ENCODE measurements at regions not wholly inside any gene's neighbourhood (a gene's known extent, or its start where the extent isn't known, plus 50 kb on each side); places are given as distances from the start of the nearest gene placed in this dataset.
"Not testable (repeated sequence)": the region's sequence is repeated elsewhere in the genome, so short reads cannot be mapped to it uniquely, and the experiment has no call there.

GRCh38 chr1:214095896-214096295 is 108.1 kb downstream of the PROX1 start:
- H3K9me3 ChIP-seq (ENCODE audit: control insufficient read depth, low read length); H3K9ac ChIP-seq (ENCODE audit: low read length); H3K4me1 ChIP-seq (ENCODE audit: control insufficient read depth, insufficient read depth, low read length); H3K36me3 ChIP-seq (ENCODE audit: control insufficient read depth, insufficient read depth, low read length); H3K4me3 ChIP-seq (ENCODE audit: low read length); H3K27me3 ChIP-seq (ENCODE audit: control insufficient read depth, insufficient read depth, low read length): not testable (repeated sequence)

DNA sequence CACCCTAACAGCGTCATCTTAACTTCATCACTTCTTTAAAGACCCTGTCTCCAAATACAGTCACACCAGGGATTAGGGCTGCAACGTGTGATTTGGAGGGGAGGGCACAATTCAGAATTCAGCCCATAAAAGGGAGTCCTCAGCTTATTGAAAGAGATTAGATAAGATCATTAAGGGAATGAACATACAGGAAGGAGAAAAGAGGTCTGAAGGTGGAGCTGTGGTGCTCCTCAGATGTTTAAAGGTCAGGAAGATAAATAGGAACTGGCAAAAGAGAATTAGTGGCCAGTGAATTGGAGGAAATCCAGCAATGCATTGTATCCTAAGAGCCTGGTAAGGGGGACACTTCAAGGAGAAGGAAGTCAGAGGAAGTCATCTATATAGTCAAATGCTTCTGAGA is 113.5 kb downstream of the PROX1 start:
- no peaks in the 10 kb centered on the region for H3K9me3 ChIP-seq (ENCODE audit: control insufficient read depth, low read length)
- no peak overlapping the region for H3K9ac ChIP-seq (ENCODE audit: low read length)
- no peak overlapping the region for H3K4me3 ChIP-seq (ENCODE audit: low read length)
- H3K4me1 ChIP-seq (ENCODE audit: control insufficient read depth, insufficient read depth, low read length) = no peaks in the 10 kb centered on the region
- no peaks in the 10 kb centered on the region for H3K27me3 ChIP-seq (ENCODE audit: control insufficient read depth, insufficient read depth, low read length)
- H3K36me3 ChIP-seq (ENCODE audit: control insufficient read depth, insufficient read depth, low read length) = no peaks in the 10 kb centered on the region

- Histone ChIP-seq H3K4me3 (ENCODE audit: low read length) (no peak overlapping the region), H3K9me3 (ENCODE audit: control insufficient read depth, low read length) (no peaks in the 10 kb centered on the region), H3K4me1 (ENCODE audit: control insufficient read depth, insufficient read depth, low read length) (no peaks in the 10 kb centered on the region), H3K36me3 (ENCODE audit: control insufficient read depth, insufficient read depth, low read length) (no peaks in the 10 kb centered on the region), H3K9ac (ENCODE audit: low read length) (no peak overlapping the region), H3K27me3 (ENCODE audit: control insufficient read depth, insufficient read depth, low read length) (no peaks in the 10 kb centered on the region)
Measured at GRCh38 chr1:214101828-214102227, 114.1 kb downstream of the PROX1 start.

- Histone ChIP-seq H3K9ac (ENCODE audit: low read length) (no peak overlapping the region), H3K36me3 (ENCODE audit: control insufficient read depth, insufficient read depth, low read length) (no peaks in the 10 kb centered on the region), H3K27me3 (ENCODE audit: control insufficient read depth, insufficient read depth, low read length) (no peaks in the 10 kb centered on the region), H3K4me1 (ENCODE audit: control insufficient read depth, insufficient read depth, low read length) (no peaks in the 10 kb centered on the region), H3K4me3 (ENCODE audit: low read length) (no peak overlapping the region), H3K9me3 (ENCODE audit: control insufficient read depth, low read length) (no peaks in the 10 kb centered on the region)
Measured at GRCh38 chr1:214102907-214103306, 115.1 kb downstream of the PROX1 start.

DNA sequence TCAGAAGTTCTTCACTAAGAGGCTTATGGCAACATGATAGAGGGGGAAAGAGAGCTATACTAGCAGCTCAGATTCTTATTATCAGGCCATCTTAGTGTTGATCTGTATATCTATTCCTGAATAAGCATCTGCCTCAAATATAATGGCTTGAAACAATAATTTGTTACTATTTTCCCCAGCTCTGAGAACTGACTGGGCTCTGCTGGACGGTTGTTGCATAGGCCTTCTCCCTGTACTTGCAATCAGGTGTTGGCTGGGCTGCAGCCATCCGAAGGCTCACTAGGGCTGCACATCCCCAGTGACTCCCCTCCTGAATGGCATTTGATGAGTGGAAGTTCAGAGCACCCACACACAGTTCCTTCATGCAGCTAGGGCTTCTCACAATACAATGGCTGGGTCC is 116.0 kb downstream of the PROX1 start:
- Histone ChIP-seq H3K4me1 (ENCODE audit: control insufficient read depth, insufficient read depth, low read length) (no peaks in the 10 kb centered on the region), H3K36me3 (ENCODE audit: control insufficient read depth, insufficient read depth, low read length) (no peaks in the 10 kb centered on the region), H3K9ac (ENCODE audit: low read length) (no peak overlapping the region), H3K4me3 (ENCODE audit: low read length) (no peak overlapping the region), H3K9me3 (ENCODE audit: control insufficient read depth, low read length) (no peaks in the 10 kb centered on the region), H3K27me3 (ENCODE audit: control insufficient read depth, insufficient read depth, low read length) (no peaks in the 10 kb centered on the region)

GRCh38 chr1:214106375-214106774 is 118.6 kb downstream of the PROX1 start:
- H3K27me3 ChIP-seq (ENCODE audit: control insufficient read depth, insufficient read depth, low read length) = no peaks in the 10 kb centered on the region
- H3K9ac ChIP-seq (ENCODE audit: low read length) = no peak overlapping the region
- no peaks in the 10 kb centered on the region for H3K9me3 ChIP-seq (ENCODE audit: control insufficient read depth, low read length)
- H3K4me1 ChIP-seq (ENCODE audit: control insufficient read depth, insufficient read depth, low read length) = no peaks in the 10 kb centered on the region
- no peak overlapping the region for H3K4me3 ChIP-seq (ENCODE audit: low read length)
- no peaks in the 10 kb centered on the region for H3K36me3 ChIP-seq (ENCODE audit: control insufficient read depth, insufficient read depth, low read length)

GRCh38 chr1:214107322-214108096 is 119.7 kb downstream of the PROX1 start:
- H3K4me1 ChIP-seq (ENCODE audit: control insufficient read depth, insufficient read depth, low read length) = no peaks in the 10 kb centered on the region
- no peak overlapping the region for H3K4me3 ChIP-seq (ENCODE audit: low read length)
- H3K36me3 ChIP-seq (ENCODE audit: control insufficient read depth, insufficient read depth, low read length) = no peaks in the 10 kb centered on the region
- H3K27me3 ChIP-seq (ENCODE audit: control insufficient read depth, insufficient read depth, low read length) = no peaks in the 10 kb centered on the region
- H3K9me3 ChIP-seq (ENCODE audit: control insufficient read depth, low read length) = no peaks in the 10 kb centered on the region
- H3K9ac ChIP-seq (ENCODE audit: low read length) = peak overlapping the region; percentile 12

DNA sequence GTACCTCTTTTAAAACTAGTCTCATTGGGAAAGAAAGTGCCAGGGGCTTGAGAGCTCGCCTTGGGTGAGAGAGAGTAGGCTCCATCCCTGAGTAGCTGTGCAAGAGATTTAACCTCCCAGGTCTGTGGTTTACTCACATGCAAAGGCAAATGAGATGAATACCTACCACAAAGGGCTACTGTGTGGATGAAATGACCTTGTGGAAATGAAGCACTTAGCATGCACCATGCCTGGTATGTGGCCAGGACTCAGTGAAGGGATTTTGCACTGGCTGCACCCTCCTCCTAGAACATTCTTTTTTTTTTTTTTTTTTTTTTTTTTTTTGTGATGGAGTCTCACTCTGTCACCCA is 120.3 kb downstream of the PROX1 start:
- H3K36me3 ChIP-seq (ENCODE audit: control insufficient read depth, insufficient read depth, low read length) = no peaks in the 10 kb centered on the region
- H3K4me1 ChIP-seq (ENCODE audit: control insufficient read depth, insufficient read depth, low read length) = no peaks in the 10 kb centered on the region
- H3K9me3 ChIP-seq (ENCODE audit: control insufficient read depth, low read length) = no peaks in the 10 kb centered on the region
- H3K4me3 ChIP-seq (ENCODE audit: low read length) = no peak overlapping the region
- no peak overlapping the region for H3K9ac ChIP-seq (ENCODE audit: low read length)
- H3K27me3 ChIP-seq (ENCODE audit: control insufficient read depth, insufficient read depth, low read length) = no peaks in the 10 kb centered on the region

GRCh38 chr1:214111796-214112195 is 124.0 kb downstream of the PROX1 start:
- Histone ChIP-seq H3K4me3 (ENCODE audit: low read length) (no peak overlapping the region), H3K9ac (ENCODE audit: low read length) (no peak overlapping the region), H3K9me3 (ENCODE audit: control insufficient read depth, low read length) (no peaks in the 10 kb centered on the region), H3K27me3 (ENCODE audit: control insufficient read depth, insufficient read depth, low read length) (no peaks in the 10 kb centered on the region), H3K4me1 (ENCODE audit: control insufficient read depth, insufficient read depth, low read length) (no peaks in the 10 kb centered on the region), H3K36me3 (ENCODE audit: control insufficient read depth, insufficient read depth, low read length) (no peaks in the 10 kb centered on the region)

DNA sequence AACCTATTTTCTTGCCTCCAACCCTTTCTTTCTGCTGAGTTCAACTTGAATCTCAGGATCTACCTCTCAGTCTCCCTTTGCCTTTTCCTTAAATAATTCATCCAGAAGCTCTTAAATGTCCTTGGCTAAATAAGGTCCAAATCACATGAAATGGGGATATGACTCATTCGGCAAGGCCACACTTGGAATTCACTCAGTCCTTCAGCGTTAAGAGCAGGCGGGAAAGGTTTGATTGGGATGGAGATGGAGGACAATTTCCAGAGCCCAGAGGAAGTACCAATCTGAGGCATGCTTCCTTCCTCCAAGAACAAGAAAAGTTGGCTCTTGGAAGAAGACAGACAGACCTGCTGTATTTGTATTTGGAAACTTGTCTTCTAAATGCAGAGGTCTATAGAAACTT is 128.5 kb downstream of the PROX1 start:
- Histone ChIP-seq H3K36me3 (ENCODE audit: control insufficient read depth, insufficient read depth, low read length) (no peaks in the 10 kb centered on the region), H3K9ac (ENCODE audit: low read length) (no peak overlapping the region), H3K27me3 (ENCODE audit: control insufficient read depth, insufficient read depth, low read length) (no peaks in the 10 kb centered on the region), H3K4me1 (ENCODE audit: control insufficient read depth, insufficient read depth, low read length) (no peaks in the 10 kb centered on the region), H3K9me3 (ENCODE audit: control insufficient read depth, low read length) (no peaks in the 10 kb centered on the region), H3K4me3 (ENCODE audit: low read length) (no peak overlapping the region)

DNA sequence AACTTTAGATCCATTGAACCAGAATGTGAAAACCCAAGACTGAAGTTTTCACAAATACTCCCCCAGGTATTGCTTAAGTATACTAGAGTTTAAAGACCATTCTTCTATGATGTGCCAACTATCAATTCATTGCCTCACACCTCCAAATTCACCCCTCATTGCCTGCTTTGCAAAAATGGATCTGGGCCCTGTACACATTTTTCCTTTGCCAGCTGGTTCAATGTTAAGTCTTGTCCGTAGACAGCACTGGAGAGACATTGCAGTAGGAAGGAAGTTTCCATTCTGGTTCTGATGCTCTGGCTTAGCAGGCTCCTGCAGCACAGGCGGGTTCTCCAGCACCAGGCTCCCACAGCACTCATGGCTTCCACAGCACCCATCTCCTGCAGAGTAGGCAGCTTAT is 130.0 kb downstream of the PROX1 start:
- Histone ChIP-seq H3K36me3 (ENCODE audit: control insufficient read depth, insufficient read depth, low read length) (no peaks in the 10 kb centered on the region), H3K4me3 (ENCODE audit: low read length) (no peak overlapping the region), H3K4me1 (ENCODE audit: control insufficient read depth, insufficient read depth, low read length) (no peaks in the 10 kb centered on the region), H3K27me3 (ENCODE audit: control insufficient read depth, insufficient read depth, low read length) (no peaks in the 10 kb centered on the region), H3K9me3 (ENCODE audit: control insufficient read depth, low read length) (no peaks in the 10 kb centered on the region), H3K9ac (ENCODE audit: low read length) (no peak overlapping the region)

DNA sequence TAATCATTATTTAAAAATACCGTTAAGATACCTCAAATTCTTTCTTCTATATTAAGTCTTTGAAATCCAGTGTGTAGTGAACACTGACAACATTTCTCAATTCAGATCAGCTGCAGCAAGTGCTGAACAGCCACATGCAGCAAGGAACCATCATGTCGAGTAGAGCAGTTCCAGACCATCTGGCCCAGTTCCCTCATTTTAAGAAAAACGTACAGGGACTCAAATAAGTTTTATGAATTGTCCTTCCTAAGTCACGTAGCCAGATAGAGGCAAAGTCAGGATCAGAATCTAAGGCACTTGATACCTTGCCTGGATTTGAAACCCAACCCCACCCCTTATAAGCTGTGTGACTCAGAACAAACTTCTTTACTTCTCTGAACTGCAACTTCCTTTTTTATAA is 132.4 kb downstream of the PROX1 start:
- Histone ChIP-seq H3K4me1 (ENCODE audit: control insufficient read depth, insufficient read depth, low read length) (no peaks in the 10 kb centered on the region), H3K27me3 (ENCODE audit: control insufficient read depth, insufficient read depth, low read length) (no peaks in the 10 kb centered on the region), H3K4me3 (ENCODE audit: low read length) (no peak overlapping the region), H3K9me3 (ENCODE audit: control insufficient read depth, low read length) (no peaks in the 10 kb centered on the region), H3K36me3 (ENCODE audit: control insufficient read depth, insufficient read depth, low read length) (no peaks in the 10 kb centered on the region), H3K9ac (ENCODE audit: low read length) (no peak overlapping the region)

GRCh38 chr1:214120951-214121350 is 133.2 kb downstream of the PROX1 start:
- Histone ChIP-seq H3K27me3 (ENCODE audit: control insufficient read depth, insufficient read depth, low read length) (no peaks in the 10 kb centered on the region), H3K9me3 (ENCODE audit: control insufficient read depth, low read length) (no peaks in the 10 kb centered on the region), H3K9ac (ENCODE audit: low read length) (no peak overlapping the region), H3K36me3 (ENCODE audit: control insufficient read depth, insufficient read depth, low read length) (no peaks in the 10 kb centered on the region), H3K4me3 (ENCODE audit: low read length) (no peak overlapping the region), H3K4me1 (ENCODE audit: control insufficient read depth, insufficient read depth, low read length) (no peaks in the 10 kb centered on the region)
